Effector memory CD8-positive, alpha-beta T cell (primary cell): ENCODE measurements at regions not wholly inside any gene's neighbourhood (a gene's known extent, or its start where the extent isn't known, plus 50 kb on each side); places are given as distances from the start of the nearest gene placed in this dataset.

ENCODE experiments used
- ATAC-seq: fragments of 150-1000 bp; cut with Tn5 transposase; replicated peaks from 2 replicates; pipeline ENCODE4 v1.10.0; 2021; ENCODE audit warnings: mild to moderate bottlenecking, moderate library complexity
- DNase-seq, 3 experiments: peaks; one replicate each; pipeline ENCODE4 v3.0.0; 2021
- H3K27ac Mint-ChIP-seq, 2 donors: one replicate each; pipeline ENCODE4 v1.8.0; 2022; ENCODE audit warnings: mild to moderate bottlenecking in 2 of 2, mixed read lengths in 2 of 2, moderate library complexity in 2 of 2
- H3K27me3 Mint-ChIP-seq, 2 donors: one replicate each; pipeline ENCODE4 v1.8.0; 2022; ENCODE audit warnings: mixed read lengths in 2 of 2
- H3K36me3 Mint-ChIP-seq: one replicate; pipeline ENCODE4 v1.8.0; 2022; ENCODE audit warnings: mild to moderate bottlenecking, moderate library complexity, mixed read lengths; ENCODE audit not compliant: insufficient read depth
- H3K4me1 Mint-ChIP-seq, 2 donors: one replicate each; pipeline ENCODE4 v1.8.0; 2022; ENCODE audit warnings: low read depth in 2 of 2, mixed read lengths in 2 of 2
- H3K4me3 Mint-ChIP-seq, 2 donors: one replicate each; pipeline ENCODE4 v1.8.0; 2022; ENCODE audit warnings: mild to moderate bottlenecking in 2 of 2, mixed read lengths in 2 of 2, moderate library complexity in 2 of 2
- H3K9me3 Mint-ChIP-seq, 2 donors: one replicate each; pipeline ENCODE4 v1.8.0; 2022; ENCODE audit warnings: mixed read lengths in 2 of 2

- Mint-ChIP-seq H3K4me3 (no peak overlapping the region), H3K4me1 (peaks cover 0 to 2% of the 10 kb centered on the region in 2 donors), H3K27ac (no peak overlapping the region), H3K27me3 (peaks cover 0 to 54% of the 10 kb centered on the region in 2 donors), H3K36me3 (no peaks in the 10 kb centered on the region), H3K9me3 (no peaks in the 10 kb centered on the region)
- no peak for ATAC-seq
- no peak for DNase-seq
Observed at GRCh38 chr15:99472416-99473145, 93.2 kb upstream of the MEF2A start.

GRCh38 chr15:99473981-99474906 is 91.5 kb upstream of the MEF2A start:
- ATAC-seq (no peak), DNase-seq (no peak)
- H3K27me3 Mint-ChIP-seq, result peaks cover 0 to 54% of the 10 kb centered on the region in 2 donors
- no peaks in the 10 kb centered on the region for H3K9me3 Mint-ChIP-seq
- H3K36me3 Mint-ChIP-seq, result no peaks in the 10 kb centered on the region
- peaks cover 0 to 2% of the 10 kb centered on the region in 2 donors for H3K4me1 Mint-ChIP-seq
- H3K27ac Mint-ChIP-seq, result no peak overlapping the region
- no peak overlapping the region for H3K4me3 Mint-ChIP-seq

- Mint-ChIP-seq H3K9me3 (no peaks in the 10 kb centered on the region), H3K27me3 (peaks cover 0 to 53% of the 10 kb centered on the region in 2 donors), H3K27ac (no peak overlapping the region), H3K4me1 (peaks cover 0 to 2% of the 10 kb centered on the region in 2 donors), H3K36me3 (peaks cover 3% of the 10 kb centered on the region), H3K4me3 (no peak overlapping the region)
- DNase-seq (no peak), ATAC-seq (no peak)
Observed at GRCh38 chr15:99474909-99475753, 90.7 kb upstream of the MEF2A start.

- peaks cover 3% of the 10 kb centered on the region for H3K36me3 Mint-ChIP-seq
- H3K4me1 Mint-ChIP-seq, result peaks cover 0 to 2% of the 10 kb centered on the region in 2 donors
- H3K9me3 Mint-ChIP-seq, result no peaks in the 10 kb centered on the region
- H3K27ac Mint-ChIP-seq, result no peak overlapping the region
- no peak overlapping the region for H3K4me3 Mint-ChIP-seq
- ATAC-seq, result no peak
- H3K27me3 Mint-ChIP-seq, result peaks cover 5 to 53% of the 10 kb centered on the region in 2 donors
- DNase-seq, result no peak
Observed at GRCh38 chr15:99475754-99476412, 89.9 kb upstream of the MEF2A start.

DNA sequence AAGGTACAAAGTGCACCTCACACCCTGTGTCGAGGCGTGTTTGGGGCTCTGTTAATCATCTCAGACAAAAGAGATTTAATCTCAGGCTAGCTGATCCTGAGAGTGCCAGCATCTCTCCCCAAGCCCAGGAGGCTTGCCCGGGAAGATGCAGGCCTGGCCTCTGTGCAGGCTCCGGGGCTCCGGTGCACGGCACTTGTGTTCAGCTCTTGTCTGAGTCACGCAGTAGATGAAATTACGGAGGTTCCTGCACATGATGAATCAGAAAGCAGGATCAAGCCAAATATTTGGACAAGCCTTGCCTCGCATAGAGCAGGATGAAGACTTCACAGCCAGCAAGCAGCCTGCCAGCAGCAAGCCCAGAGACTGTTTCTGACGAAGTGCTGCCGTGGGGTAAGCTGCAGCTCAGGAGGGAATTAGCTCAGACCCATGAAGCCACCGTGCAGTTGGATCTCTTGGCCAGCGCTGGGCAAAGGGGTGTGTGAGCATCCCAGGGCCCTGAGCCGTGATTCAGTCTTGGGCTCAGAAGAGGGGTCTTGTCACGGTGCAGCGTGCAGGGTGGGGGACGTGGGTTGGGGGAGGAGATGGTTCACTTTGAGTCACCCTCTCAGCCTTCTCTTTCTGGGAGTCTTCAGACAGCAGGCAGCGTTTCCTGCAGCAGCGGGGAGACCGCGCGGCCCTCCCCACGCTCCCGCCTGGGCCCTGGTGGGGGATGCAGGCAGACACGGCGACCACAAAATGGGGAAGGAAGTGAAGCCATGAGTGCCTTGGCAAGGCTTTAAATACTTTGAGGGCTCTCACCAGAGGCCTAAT is 89.2 kb upstream of the MEF2A start:
- peaks cover 7 to 54% of the 10 kb centered on the region in 2 donors for H3K27me3 Mint-ChIP-seq
- ATAC-seq, result no peak
- peaks cover 3% of the 10 kb centered on the region for H3K36me3 Mint-ChIP-seq
- H3K27ac Mint-ChIP-seq, result no peak overlapping the region
- no peak overlapping the region for H3K4me3 Mint-ChIP-seq
- DNase-seq, result no peak
- H3K9me3 Mint-ChIP-seq, result no peaks in the 10 kb centered on the region
- peaks cover 0 to 2% of the 10 kb centered on the region in 2 donors for H3K4me1 Mint-ChIP-seq

- H3K36me3 Mint-ChIP-seq, result peaks cover 3% of the 10 kb centered on the region
- ATAC-seq (no peak), DNase-seq (no peak)
- peaks cover 7 to 45% of the 10 kb centered on the region in 2 donors for H3K27me3 Mint-ChIP-seq
- no peak overlapping the region for H3K4me3 Mint-ChIP-seq
- H3K9me3 Mint-ChIP-seq, result no peaks in the 10 kb centered on the region
- H3K4me1 Mint-ChIP-seq, result peaks cover 0 to 2% of the 10 kb centered on the region in 2 donors
- H3K27ac Mint-ChIP-seq, result no peak overlapping the region
Observed at GRCh38 chr15:99477791-99478471, 87.9 kb upstream of the MEF2A start.

DNA sequence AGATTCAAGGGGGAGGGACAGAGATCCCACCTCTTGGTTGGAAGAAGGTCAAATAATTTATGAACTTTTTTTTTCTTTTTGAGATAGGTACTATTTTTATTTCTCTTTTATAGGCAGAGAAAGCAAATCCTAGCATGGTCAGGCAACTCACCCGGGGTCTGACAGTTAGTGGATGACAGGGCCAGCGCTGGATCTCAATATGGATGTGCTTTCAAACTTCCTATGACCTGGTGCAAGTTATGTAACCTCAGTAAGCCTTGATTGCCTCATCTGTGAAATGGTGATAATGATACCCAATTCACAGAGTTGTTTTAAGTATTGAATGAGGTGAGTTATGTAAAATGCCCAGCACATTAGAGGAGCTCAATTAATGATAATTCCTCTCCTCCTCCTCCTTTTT is 86.8 kb upstream of the MEF2A start:
- Mint-ChIP-seq H3K9me3 (no peaks in the 10 kb centered on the region), H3K27ac (no peak overlapping the region), H3K4me3 (no peak overlapping the region), H3K36me3 (peaks cover 3% of the 10 kb centered on the region), H3K27me3 (peaks cover 7 to 36% of the 10 kb centered on the region in 2 donors), H3K4me1 (peaks cover 0 to 2% of the 10 kb centered on the region in 2 donors)
- DNase-seq, result no peak
- no peak for ATAC-seq

DNA sequence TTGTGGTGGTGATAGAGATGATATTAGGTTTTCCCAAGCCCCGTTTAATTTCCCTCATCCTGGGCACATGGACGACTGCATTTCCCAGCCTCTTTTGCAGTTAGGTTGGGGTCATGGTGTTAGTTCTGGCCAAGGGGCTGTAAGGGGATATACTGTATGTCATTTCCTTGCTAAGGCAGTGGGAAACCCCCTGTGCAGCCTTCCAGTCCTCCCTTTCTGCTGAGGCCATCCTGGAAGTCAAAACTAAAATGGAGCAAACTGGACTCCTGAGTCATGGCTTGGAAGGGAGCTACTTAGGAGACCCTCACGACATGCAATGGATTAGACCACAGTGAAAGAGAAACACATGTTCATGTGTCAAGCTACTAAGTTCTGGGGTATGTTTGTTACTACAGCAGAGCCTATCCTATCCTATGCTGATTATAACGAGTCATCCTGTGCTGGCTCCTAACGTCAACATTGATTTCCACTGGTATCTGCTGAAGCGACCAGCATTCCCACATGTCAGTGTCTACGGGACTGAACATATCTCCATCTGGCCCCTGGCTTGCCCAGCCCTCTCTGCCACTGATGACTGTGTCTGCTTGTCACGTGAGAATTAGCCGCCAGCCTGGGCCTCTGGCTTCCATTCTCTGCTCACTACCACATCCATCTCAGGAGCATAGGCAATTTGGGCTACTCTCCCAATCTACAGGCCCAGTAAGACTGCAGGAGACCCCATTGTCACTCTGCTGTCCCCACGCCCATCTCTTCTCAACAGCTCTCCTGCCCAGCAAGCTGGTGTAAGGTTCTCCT is 85.6 kb upstream of the MEF2A start:
- H3K4me3 Mint-ChIP-seq, result no peak overlapping the region

DNA sequence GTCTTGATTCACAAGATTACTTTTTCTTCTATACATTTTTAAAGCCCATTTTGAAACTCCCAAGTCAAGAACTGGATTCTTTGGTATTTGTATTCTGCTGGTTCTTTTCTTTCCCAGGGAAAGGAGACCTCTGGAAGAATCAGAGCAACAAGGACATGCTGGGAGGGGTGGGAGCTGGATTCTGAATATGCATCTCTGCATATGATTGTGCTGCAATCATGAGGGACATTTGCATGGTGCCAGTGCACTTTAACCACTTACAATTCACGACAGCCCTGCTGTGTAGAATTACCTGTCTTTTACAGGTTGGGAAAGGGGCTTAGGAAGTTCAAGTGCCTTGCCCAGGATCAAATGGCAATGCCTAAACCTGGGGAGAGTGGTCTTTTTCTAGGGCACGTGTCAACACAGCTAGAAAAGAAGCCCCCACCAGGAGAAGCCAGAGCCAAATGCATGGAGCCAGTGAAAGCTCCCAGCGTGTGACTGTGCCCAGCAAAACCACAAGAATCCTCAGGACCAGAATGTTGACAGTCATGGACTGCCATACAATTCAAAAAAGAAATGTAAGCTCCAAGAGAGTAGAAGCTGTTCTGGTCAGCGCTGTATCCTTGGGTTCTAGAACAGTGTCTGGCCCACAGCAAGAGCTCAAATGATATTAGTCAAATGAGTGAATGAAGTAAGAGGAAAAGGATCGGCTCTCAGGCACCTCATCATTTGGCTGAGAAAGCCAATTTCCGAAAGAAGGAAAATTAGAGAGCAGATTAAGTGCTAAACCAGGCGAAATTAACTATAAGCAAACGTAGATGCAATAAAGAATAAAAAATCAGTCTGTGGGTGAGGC is 84.5 kb upstream of the MEF2A start:
- no peaks in the 10 kb centered on the region for H3K9me3 Mint-ChIP-seq
- no peak overlapping the region for H3K27ac Mint-ChIP-seq
- DNase-seq (no peak), ATAC-seq (no peak)
- peaks cover 3% of the 10 kb centered on the region for H3K36me3 Mint-ChIP-seq
- no peak overlapping the region for H3K4me3 Mint-ChIP-seq
- peaks cover 19 to 44% of the 10 kb centered on the region in 2 donors for H3K27me3 Mint-ChIP-seq
- H3K4me1 Mint-ChIP-seq, result peaks cover 0 to 7% of the 10 kb centered on the region in 2 donors

More for the DNA sequence above, 85.6 kb upstream of the MEF2A start:
- H3K36me3 Mint-ChIP-seq, result peaks cover 3% of the 10 kb centered on the region
- no peak for DNase-seq
- H3K4me1 Mint-ChIP-seq, result peaks cover 0 to 2% of the 10 kb centered on the region in 2 donors
- H3K27me3 Mint-ChIP-seq, result peaks cover 8 to 42% of the 10 kb centered on the region in 2 donors
- no peak for ATAC-seq
- H3K9me3 Mint-ChIP-seq, result no peaks in the 10 kb centered on the region
- H3K27ac Mint-ChIP-seq, result no peak overlapping the region

DNA sequence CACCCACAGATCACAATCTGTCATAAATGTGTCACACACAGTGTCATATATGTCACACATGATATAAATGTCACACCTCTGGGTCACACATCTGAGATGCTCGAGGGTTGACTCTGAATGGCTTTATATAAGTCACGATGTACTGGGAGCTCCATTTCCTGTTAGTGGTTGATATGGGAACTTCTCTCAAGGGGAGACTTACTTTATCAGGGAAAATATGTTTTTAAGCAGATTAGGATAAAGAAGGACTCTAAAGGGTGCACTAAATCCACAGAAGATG is 83.9 kb upstream of the MEF2A start:
- ATAC-seq, result peak; percentile 33
- H3K27ac Mint-ChIP-seq, result no peak overlapping the region
- peaks cover 3% of the 10 kb centered on the region for H3K36me3 Mint-ChIP-seq
- H3K9me3 Mint-ChIP-seq, result no peaks in the 10 kb centered on the region
- peaks cover 0 to 7% of the 10 kb centered on the region in 2 donors for H3K4me1 Mint-ChIP-seq
- no peak overlapping the region for H3K4me3 Mint-ChIP-seq
- no peak for DNase-seq
- peaks cover 20 to 44% of the 10 kb centered on the region in 2 donors for H3K27me3 Mint-ChIP-seq

GRCh38 chr15:99482993-99483392 is 82.8 kb upstream of the MEF2A start:
- Mint-ChIP-seq H3K27ac (no peak overlapping the region), H3K36me3 (peaks cover 3% of the 10 kb centered on the region), H3K4me3 (no peak overlapping the region), H3K27me3 (peaks cover 27 to 52% of the 10 kb centered on the region in 2 donors), H3K4me1 (peaks cover 0 to 7% of the 10 kb centered on the region in 2 donors), H3K9me3 (no peaks in the 10 kb centered on the region)
- DNase-seq (no peak), ATAC-seq (no peak)
